IMR-90 (cell line): ENCODE measurements at regions not wholly inside any gene's neighbourhood (a gene's known extent, or its start where the extent isn't known, plus 50 kb on each side); places are given as distances from the start of the nearest gene placed in this dataset.

Source experiments
- ATAC-seq: fragments of 200-7000 bp; cut with Tn5 transposase; 2 replicates; pipeline ENCODE4 v1.9.1; 2020; ENCODE audit warnings: low read depth, mild to moderate bottlenecking, moderate library complexity
- BruUV-seq: library from RNA; stranded (reverse); fragments of 400-500 nt; replicated peaks from 2 replicates; lab custom pipeline; 2021; lab: Mats Ljungman, UMichigan
- CTCF ChIA-PET: fragments of 300-600 bp; formaldehyde crosslinking; extraction: SDS; loops from one replicate; lab custom pipeline; 2021; ENCODE audit warnings: antibody characterized with exemption; lab: Yijun Ruan, JAX
- POLR2A ChIA-PET: fragments of 300-600 bp; sonication (Branson Sonifier 250); formaldehyde crosslinking; loops from one replicate; lab custom pipeline; 2022; ENCODE audit warnings: antibody characterized with exemption; ENCODE audit not compliant: unreplicated experiment; lab: Charles Lee
- DNase-seq: peaks from one replicate; pipeline ENCODE4 v3.0.0; 2013
- H2AFZ ChIP-seq: replicated peaks from 2 replicates; pipeline ENCODE3; 2013; ENCODE audit warnings: low read length, mild to moderate bottlenecking; ENCODE audit not compliant: poor library complexity
- H2AK5ac ChIP-seq: 2 replicates; pipeline ENCODE4 v1.6.1; 2013; ENCODE audit warnings: low read depth, low read length, inconsistent platforms
- H2AK9ac ChIP-seq: replicated peaks from 2 replicates; pipeline ENCODE3; 2013; ENCODE audit warnings: mild to moderate bottlenecking, low read depth, low read length, moderate library complexity; ENCODE audit not compliant: poor library complexity
- H2BK120ac ChIP-seq: 2 replicates; pipeline ENCODE4 v1.6.1; 2013; ENCODE audit warnings: low read depth, low read length, inconsistent platforms
- H2BK15ac ChIP-seq: 3 replicates; pipeline ENCODE4 v1.6.1; 2013; ENCODE audit warnings: low read depth, low read length, inconsistent platforms
- H2BK20ac ChIP-seq: 2 replicates; pipeline ENCODE4 v1.6.1; 2013; ENCODE audit warnings: low read depth, mild to moderate bottlenecking, inconsistent platforms, low read length, moderate library complexity
- H2BK5ac ChIP-seq: 2 replicates; pipeline ENCODE4 v1.6.1; 2013; ENCODE audit warnings: mild to moderate bottlenecking, low read depth, low read length, inconsistent platforms; ENCODE audit not compliant: poor library complexity, severe bottlenecking
- H3K14ac ChIP-seq: replicated peaks from 2 replicates; pipeline ENCODE4 v1.6.1; 2013; ENCODE audit warnings: low read depth, low read length, inconsistent platforms
- H3K18ac ChIP-seq: 2 replicates; pipeline ENCODE4 v1.6.1; 2013; ENCODE audit warnings: low read depth, low read length, control low read depth
- H3K23ac ChIP-seq: 2 replicates; pipeline ENCODE4 v1.6.1; 2013; ENCODE audit warnings: low read depth, low read length, inconsistent platforms
- H3K27ac ChIP-seq: 2 replicates; pipeline ENCODE4 v1.5.1; 2013; ENCODE audit warnings: mild to moderate bottlenecking, control low read depth, low read length; ENCODE audit not compliant: insufficient read depth
- H3K27me3 ChIP-seq: 2 replicates; pipeline ENCODE4 v1.6.1; 2013; ENCODE audit warnings: low read length; ENCODE audit not compliant: control insufficient read depth, insufficient read depth
- H3K36me3 ChIP-seq: 2 replicates; pipeline ENCODE4 v1.6.1; 2013; ENCODE audit warnings: low read length, mixed read lengths; ENCODE audit not compliant: control insufficient read depth, insufficient read depth
- H3K4ac ChIP-seq: 2 replicates; pipeline ENCODE4 v1.6.1; 2013; ENCODE audit warnings: low read depth, low read length, inconsistent platforms
- H3K4me1 ChIP-seq: 2 replicates; pipeline ENCODE4 v1.6.1; 2013; ENCODE audit warnings: low read length, mixed read lengths; ENCODE audit not compliant: control insufficient read depth, insufficient read depth
- H3K4me2 ChIP-seq: 2 replicates; pipeline ENCODE4 v1.6.1; 2013; ENCODE audit warnings: low read depth, mild to moderate bottlenecking, control low read depth, low read length, moderate library complexity
- H3K4me3 ChIP-seq: 2 replicates; pipeline ENCODE4 v1.5.1; 2013; ENCODE audit warnings: low read depth, mild to moderate bottlenecking, control low read depth, low read length, moderate library complexity; ENCODE audit not compliant: insufficient read depth
- H3K56ac ChIP-seq: 2 replicates; pipeline ENCODE4 v1.6.1; 2013; ENCODE audit warnings: low read length, inconsistent platforms; ENCODE audit not compliant: insufficient read depth; ENCODE audit errors: extremely low read depth
- H3K79me1 ChIP-seq, 2 experiments: 2 replicates each; pipeline ENCODE4 v1.6.1; 2013; ENCODE audit warnings: low read length in 2 of 2, inconsistent platforms in 1 of 2, low read depth in 1 of 2
- H3K9ac ChIP-seq: 2 replicates; pipeline ENCODE4 v1.6.1; 2013; ENCODE audit warnings: low read depth, low read length, control low read depth
- H3K9me1 ChIP-seq: 2 replicates; pipeline ENCODE4 v1.6.1; 2013; ENCODE audit warnings: low read length, inconsistent platforms; ENCODE audit not compliant: insufficient read depth
- H3K9me3 ChIP-seq: 2 replicates; pipeline ENCODE4 v1.6.1; 2013; ENCODE audit warnings: low read length; ENCODE audit not compliant: control insufficient read depth, insufficient read depth
- H4K20me1 ChIP-seq: 2 replicates; pipeline ENCODE4 v1.6.1; 2013; ENCODE audit warnings: low read length, inconsistent platforms; ENCODE audit not compliant: insufficient read depth
- H4K5ac ChIP-seq: 2 replicates; pipeline ENCODE4 v1.6.1; 2013; ENCODE audit warnings: mild to moderate bottlenecking, low read depth, low read length, control low read depth
- H4K8ac ChIP-seq, 2 experiments: 2 replicates each; pipeline ENCODE4 v1.6.1; 2013; ENCODE audit warnings: low read depth in 2 of 2, low read length in 2 of 2, control low read depth in 1 of 2, inconsistent platforms in 1 of 2
- H4K91ac ChIP-seq: 2 replicates; pipeline ENCODE4 v1.6.1; 2013; ENCODE audit warnings: low read depth, low read length, inconsistent platforms; ENCODE audit not compliant: insufficient read depth
- BHLHE40 ChIP-seq: fragments of 150-350 bp; IDR thresholded peaks from 2 replicates; pipeline ENCODE4 v1.6.1; 2016; ENCODE audit warnings: mild to moderate bottlenecking, low read depth, low read length
- FOS ChIP-seq: fragments of 150-350 bp; IDR thresholded peaks from 2 replicates; pipeline ENCODE4 v1.6.1; 2016; ENCODE audit warnings: low read depth, low read length
- MAFK ChIP-seq: IDR thresholded peaks from 2 replicates; pipeline ENCODE4 v1.6.1; 2012; ENCODE audit warnings: low read depth, low read length, improper control_type of control experiment
- MAZ ChIP-seq: IDR thresholded peaks from 2 replicates; pipeline ENCODE4 v1.6.1; 2012; ENCODE audit warnings: low read depth, mild to moderate bottlenecking, low read length, improper control_type of control experiment, moderate library complexity, borderline replicate concordance
- MXI1 ChIP-seq: IDR thresholded peaks from 2 replicates; pipeline ENCODE4 v1.6.1; 2012; ENCODE audit warnings: low read depth, mild to moderate bottlenecking, low read length, moderate library complexity, borderline replicate concordance
- RAD21 ChIP-seq: IDR thresholded peaks from 2 replicates; pipeline ENCODE4 v1.6.1; 2012; ENCODE audit warnings: low read length, improper control_type of control experiment
- WGBS, 2 experiments: methylation state at CpG; one replicate each; pipeline versions ENCODE4 v1.1.5 to v1.1.7; 2013; ENCODE audit warnings: missing lambda C conversion rate in 2 of 2; ENCODE audit not compliant: insufficient read length in 1 of 2; ENCODE audit errors: extremely low coverage in 2 of 2; 5-methylcytosine and 5-hydroxymethylcytosine counted together
- dilution Hi-C: fragments of 300-500 bp; cut with HindIII; formaldehyde crosslinking; loops from one replicate; pipeline ENCODE4 v1.14.3; 2018; ENCODE audit warnings: low sequenced_read_pairs; ENCODE audit not compliant: unreplicated experiment
- in situ Hi-C: fragments of 300-500 bp; cut with MboI; formaldehyde crosslinking; loops from 3 replicates; pipeline ENCODE4 v1.14.3; 2019; ENCODE audit warnings: low sequenced_read_pairs, inconsistent platforms, mixed read lengths
- intact Hi-C: fragments of 100-400 bp; cut with micrococcal nuclease; formaldehyde crosslinking; loops from 2 replicates; pipeline ENCODE4 v1.10.0; 2022

DNA sequence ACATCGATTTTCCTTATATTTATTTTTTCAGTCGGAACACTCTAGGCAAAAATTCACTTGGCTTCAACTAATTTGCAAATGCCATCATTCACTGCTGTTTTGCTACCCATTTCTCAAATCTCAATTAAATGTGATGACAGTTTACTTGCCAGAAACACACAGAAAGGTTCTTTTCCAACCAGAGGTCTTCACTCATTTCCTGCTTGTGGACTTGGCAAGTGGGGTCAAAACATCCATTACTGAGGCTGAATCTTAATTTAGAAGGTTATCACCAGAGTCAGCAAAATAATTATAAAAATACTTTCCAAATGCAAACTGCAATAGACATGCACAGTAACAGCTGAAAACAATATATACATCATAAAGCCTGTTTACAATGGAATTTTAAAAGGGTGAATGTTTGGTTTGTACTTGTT lies 625.4 kb upstream of the TBL1XR1 start:
- Histone ChIP-seq H3K56ac (no peak overlapping the region), H3K18ac (peak overlapping the region; percentile 71), H2AFZ (no peak overlapping the region), H2BK120ac (peak overlapping the region; percentile 12), H3K4me3 (no peak overlapping the region), H3K9me1 (peaks cover 9% of the 10 kb centered on the region; the same call in 1 of the 2 replicates), H3K4ac (no peak overlapping the region), H3K27me3 (no peaks in the 10 kb centered on the region), H2BK15ac (peak overlapping the region; percentile 29; the same call in 1 of the 3 replicates), H3K14ac (no peak overlapping the region), H3K23ac (no peak overlapping the region), H3K27ac (no peak overlapping the region), H3K36me3 (no peaks in the 10 kb centered on the region), H4K20me1 (no peaks in the 10 kb centered on the region), H3K79me1 (no peaks in the 10 kb centered on the region), H4K91ac (peak overlapping the region; percentile 37; the same call in 1 of the 2 replicates), H3K4me2 (no peak overlapping the region), H2AK5ac (peak overlapping the region; percentile 11; the same call in 1 of the 2 replicates), H2BK20ac (peak overlapping the region; percentile 69), H4K8ac (peak overlapping the region in 1 of 2 experiments; percentile 46; a peak in 2 of 4 replicates), H3K9me3 (no peaks in the 10 kb centered on the region), H2BK5ac (no peak overlapping the region), H4K5ac (peak overlapping the region; percentile 42; the same call in 1 of the 2 replicates), H2AK9ac (no peak overlapping the region), H3K9ac (no peak overlapping the region), H3K4me1 (peaks cover 19% of the 10 kb centered on the region)
- ATAC-seq (no peak), DNase-seq (no peak)
- CTCF ChIA-PET: no interaction called here
- POLR2A ChIA-PET: interaction anchor here (0.5 kb wide), 1 partner anchor 217 kb away, joined by 5 read pairs; no protein-coding TSS in a partner anchor
- dilution Hi-C loops (no loop called here), intact Hi-C loops (loop anchor here (5.0 to 10.0 kb wide), 4 partner anchors 348 to 768 kb away; partner anchors contain the start of gene TBL1XR1), in situ Hi-C loops (no loop called here)
- no TSS peak for BruUV-seq
- no CpG with 5 or more reads among the region's 2 CpGs for WGBS, 2 experiments
- no peak for TF ChIP-seq RAD21
- TF ChIP-seq MXI1: no peak
- no peak for TF ChIP-seq BHLHE40
- TF ChIP-seq MAZ: no peak
- no peak for TF ChIP-seq FOS
- TF ChIP-seq MAFK: 0 out of 2 replicates have a peak, but pooled peaks have one; percentile 24
